NT2/D1 (cell line): ENCODE measurements at regions not wholly inside any gene's neighbourhood (a gene's known extent, or its start where the extent isn't known, plus 50 kb on each side); places are given as distances from the start of the nearest gene placed in this dataset.

Experiments used
- SUZ12 ChIP-seq: IDR thresholded peaks from 2 replicates; pipeline ENCODE4 v1.6.1; 2011; ENCODE audit not compliant: insufficient read length, insufficient read depth; ENCODE audit errors: extremely low read depth
- YY1 ChIP-seq: IDR thresholded peaks from 2 replicates; pipeline ENCODE4 v1.6.1; 2011; ENCODE audit not compliant: insufficient read length, insufficient read depth
- ZNF274 ChIP-seq: IDR thresholded peaks from 2 replicates; pipeline ENCODE4 v1.6.1; 2011; ENCODE audit warnings: mild to moderate bottlenecking, low read depth, low read length

DNA sequence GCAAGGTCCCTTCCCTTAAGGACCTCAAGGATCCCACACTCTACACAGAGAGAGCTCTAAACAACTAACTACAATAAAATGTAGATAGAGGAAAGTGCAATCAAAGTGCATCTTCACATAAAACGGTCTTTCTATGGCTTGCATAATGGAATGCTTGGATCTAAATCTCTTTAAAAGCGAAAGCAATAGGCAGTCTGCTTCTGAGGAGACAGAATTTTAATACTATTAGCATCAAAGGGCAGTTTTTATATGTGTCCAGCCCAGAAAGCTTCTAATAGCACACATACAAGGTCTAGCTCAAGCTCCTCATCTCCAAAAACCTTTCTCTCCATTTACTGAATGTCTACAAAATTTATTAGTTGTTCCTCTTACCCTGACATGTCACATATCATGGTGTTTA is 101.5 kb upstream of the C1GALT1 start:
- TF ChIP-seq ZNF274 (no peak), YY1 (no peak), SUZ12 (no peak)
